ENCODE measurements at regions not wholly inside any gene's neighbourhood (a gene's known extent, or its start where the extent isn't known, plus 50 kb on each side); places are given as distances from the start of the nearest gene placed in this dataset.

DNA sequence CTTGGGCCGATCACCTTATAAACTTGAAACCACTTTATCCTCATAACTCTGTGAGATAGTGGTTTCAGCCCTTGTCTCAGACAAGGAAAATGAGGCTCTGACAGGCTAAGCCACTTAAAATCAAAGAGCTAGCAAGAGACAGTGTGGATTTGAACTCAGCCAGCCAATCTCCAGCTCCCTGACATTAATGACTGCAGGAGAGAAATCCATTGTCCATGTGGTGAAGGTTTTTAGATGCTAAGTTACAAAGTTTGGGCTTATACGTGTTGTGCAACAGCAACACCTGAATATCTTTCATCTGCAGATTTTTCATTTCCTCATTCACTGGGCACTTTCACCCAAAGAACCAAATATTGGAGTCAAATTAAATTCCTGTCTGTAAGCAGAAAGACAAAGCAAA is 501.3 kb downstream of the GRIN2A start:
- TF ChIP-seq, protein P1, sequence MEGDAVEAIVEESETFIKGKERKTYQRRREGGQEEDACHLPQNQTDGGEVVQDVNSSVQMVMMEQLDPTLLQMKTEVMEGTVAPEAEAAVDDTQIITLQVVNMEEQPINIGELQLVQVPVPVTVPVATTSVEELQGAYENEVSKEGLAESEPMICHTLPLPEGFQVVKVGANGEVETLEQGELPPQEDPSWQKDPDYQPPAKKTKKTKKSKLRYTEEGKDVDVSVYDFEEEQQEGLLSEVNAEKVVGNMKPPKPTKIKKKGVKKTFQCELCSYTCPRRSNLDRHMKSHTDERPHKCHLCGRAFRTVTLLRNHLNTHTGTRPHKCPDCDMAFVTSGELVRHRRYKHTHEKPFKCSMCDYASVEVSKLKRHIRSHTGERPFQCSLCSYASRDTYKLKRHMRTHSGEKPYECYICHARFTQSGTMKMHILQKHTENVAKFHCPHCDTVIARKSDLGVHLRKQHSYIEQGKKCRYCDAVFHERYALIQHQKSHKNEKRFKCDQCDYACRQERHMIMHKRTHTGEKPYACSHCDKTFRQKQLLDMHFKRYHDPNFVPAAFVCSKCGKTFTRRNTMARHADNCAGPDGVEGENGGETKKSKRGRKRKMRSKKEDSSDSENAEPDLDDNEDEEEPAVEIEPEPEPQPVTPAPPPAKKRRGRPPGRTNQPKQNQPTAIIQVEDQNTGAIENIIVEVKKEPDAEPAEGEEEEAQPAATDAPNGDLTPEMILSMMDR (conservative IDR thresholded peaks at IDR 0.05 in 1 of 2, IDR thresholded peaks at IDR 0.05 in 1 of 2; ENCODE audit: extremely low read depth in 1 of 2, insufficient read depth in 1 of 2, low read depth in 1 of 2, low read length in 2 of 2) = no peak
- TF ChIP-seq EZH2 (IDR thresholded peaks at IDR 0.05; ENCODE audit: borderline replicate concordance, low read length) = no peak
